H1 (cell line): ENCODE measurements at regions not wholly inside any gene's neighbourhood (a gene's known extent, or its start where the extent isn't known, plus 50 kb on each side); places are given as distances from the start of the nearest gene placed in this dataset.

Experiments
- CTCF ChIA-PET: fragments of 300-600 bp; sonication (Branson Sonifier 250); formaldehyde crosslinking; loops from one replicate; lab custom pipeline; 2021; ENCODE audit not compliant: partially characterized antibody; lab: Charles Lee
- POLR2A ChIA-PET: fragments of 300-600 bp; sonication (Branson Sonifier 250); formaldehyde crosslinking; loops from one replicate; lab custom pipeline; 2021; ENCODE audit warnings: inconsistent platforms; ENCODE audit not compliant: partially characterized antibody; lab: Charles Lee
- DNase-seq, 2 experiments: peaks; one replicate each; pipeline versions ENCODE4 v3.0.0 to v3.0.0-alpha.2; 2010 to 2022; ENCODE audit warnings: low spot score in 2 of 2, low read depth in 1 of 2, mixed read lengths in 1 of 2
- FAIRE-seq: peaks from 2 replicates; lab custom pipeline; 2011; peaks lifted over from hg19 to GRCh38; lab: Jason Lieb, UNC
- H2AFZ ChIP-seq: 2 replicates; pipeline ENCODE4 v1.8.1; 2012; ENCODE audit warnings: low read length, inconsistent platforms
- H2AK5ac ChIP-seq: 2 replicates; pipeline ENCODE4 v1.6.1; 2013; ENCODE audit warnings: low read depth, low read length
- H2BK120ac ChIP-seq: replicated peaks from 2 replicates; pipeline ENCODE3; 2013; ENCODE audit warnings: low read depth, low read length, inconsistent platforms
- H2BK12ac ChIP-seq: 2 replicates; pipeline ENCODE4 v1.6.1; 2013; ENCODE audit warnings: low read depth, low read length
- H2BK15ac ChIP-seq: 2 replicates; pipeline ENCODE4 v1.6.1; 2013; ENCODE audit warnings: low read length
- H2BK20ac ChIP-seq: 2 replicates; pipeline ENCODE4 v1.6.1; 2013; ENCODE audit warnings: low read length
- H2BK5ac ChIP-seq: 2 replicates; pipeline ENCODE4 v1.6.1; 2013; ENCODE audit warnings: low read depth, low read length
- H3K14ac ChIP-seq: 2 replicates; pipeline ENCODE4 v1.6.1; 2013; ENCODE audit warnings: inconsistent platforms; ENCODE audit not compliant: insufficient read length
- H3K18ac ChIP-seq: 2 replicates; pipeline ENCODE4 v1.6.1; 2013; ENCODE audit warnings: low read length; ENCODE audit errors: extremely low read depth
- H3K23ac ChIP-seq: 2 replicates; pipeline ENCODE4 v1.6.1; 2013; ENCODE audit warnings: inconsistent platforms; ENCODE audit not compliant: insufficient read length
- H3K23me2 ChIP-seq: 2 replicates; pipeline ENCODE4 v1.6.1; 2013; ENCODE audit warnings: low read depth, low read length
- H3K27ac ChIP-seq: 2 replicates; pipeline ENCODE4 v1.6.1; 2011; ENCODE audit warnings: low read depth, low read length, inconsistent platforms
- H3K27me3 ChIP-seq, 4 experiments: replicated peaks in 1 of 4; 1 replicate in 1 of 4; 2 replicates in 3 of 4; pipeline versions ENCODE4 v1.6.1 to v1.8.1; 2011 to 2013; ENCODE audit warnings: low read length in 3 of 4, mild to moderate bottlenecking in 3 of 4, inconsistent platforms in 2 of 4, mixed read lengths in 2 of 4, moderate library complexity in 1 of 4; ENCODE audit not compliant: control insufficient read depth in 3 of 4, insufficient read depth in 3 of 4; ENCODE audit errors: extremely low read depth in 1 of 4
- H3K36me3 ChIP-seq, 4 experiments: 2 replicates each; pipeline versions ENCODE4 v1.6.1 to v1.8.1; 2011 to 2013; ENCODE audit warnings: mild to moderate bottlenecking in 4 of 4, low read length in 3 of 4, moderate library complexity in 2 of 4, control low read depth in 1 of 4, inconsistent platforms in 1 of 4; ENCODE audit not compliant: insufficient read depth in 4 of 4, control insufficient read depth in 2 of 4
- H3K4ac ChIP-seq: replicated peaks from 2 replicates; pipeline ENCODE3; 2013; ENCODE audit warnings: low read length, low read depth, mixed read lengths, inconsistent platforms; ENCODE audit not compliant: insufficient read length
- H3K4me1 ChIP-seq, 4 experiments: replicated peaks in 1 of 4; 1 replicate in 1 of 4; 2 replicates in 3 of 4; pipeline versions ENCODE4 v1.6.1 to v1.8.1; 2011 to 2013; ENCODE audit warnings: low read length in 3 of 4, inconsistent platforms in 2 of 4, mixed read lengths in 1 of 4; ENCODE audit not compliant: insufficient read depth in 4 of 4, control insufficient read depth in 3 of 4
- H3K4me2 ChIP-seq, 2 experiments: 2 replicates each; pipeline versions ENCODE4 v1.6.1 to v1.8.1; 2011 to 2013; ENCODE audit warnings: low read depth in 2 of 2, low read length in 2 of 2, control low read depth in 1 of 2, inconsistent platforms in 1 of 2, mild to moderate bottlenecking in 1 of 2; ENCODE audit not compliant: insufficient read depth in 1 of 2
- H3K4me3 ChIP-seq, 4 experiments: fragments of 200-600, 300-600 bp in 1 of 4; sonication (generic), shearing (Covaris generic), sonication (Bioruptor Twin) in 1 of 4; 2 replicates each; pipeline versions ENCODE4 v1.5.1 to v1.8.1; 2011 to 2016; ENCODE audit warnings: low read length in 4 of 4, low read depth in 3 of 4, control low read depth in 2 of 4, inconsistent platforms in 2 of 4, mild to moderate bottlenecking in 2 of 4, mixed read lengths in 1 of 4, moderate library complexity in 1 of 4; ENCODE audit not compliant: insufficient read depth in 2 of 4; ENCODE audit errors: extremely low read depth in 1 of 4
- H3K56ac ChIP-seq: replicated peaks from 2 replicates; pipeline ENCODE3; 2013; ENCODE audit warnings: low read depth, mild to moderate bottlenecking, mixed read lengths, low read length, inconsistent platforms; ENCODE audit not compliant: insufficient read length
- H3K79me1 ChIP-seq: 2 replicates; pipeline ENCODE4 v1.6.1; 2013; ENCODE audit warnings: low read depth, low read length, control low read depth
- H3K79me2 ChIP-seq, 2 experiments: 2 replicates each; pipeline versions ENCODE4 v1.6.1 to v1.8.1; 2012 to 2013; ENCODE audit warnings: low read length in 2 of 2, mild to moderate bottlenecking in 2 of 2, inconsistent platforms in 1 of 2; ENCODE audit not compliant: insufficient read depth in 2 of 2, control insufficient read depth in 1 of 2
- H3K9ac ChIP-seq, 4 experiments: replicated peaks in 1 of 4; 1 replicate in 1 of 4; 2 replicates in 3 of 4; pipeline versions ENCODE4 v1.6.1 to v1.8.1; 2011 to 2013; ENCODE audit warnings: low read depth in 3 of 4, low read length in 3 of 4, control low read depth in 2 of 4, mild to moderate bottlenecking in 2 of 4, moderate library complexity in 2 of 4, inconsistent platforms in 1 of 4; ENCODE audit errors: extremely low read depth in 1 of 4
- H3K9me3 ChIP-seq, 2 experiments: 2 replicates each; pipeline versions ENCODE4 v1.6.1 to v1.8.1; 2012 to 2013; ENCODE audit warnings: mild to moderate bottlenecking in 2 of 2, moderate library complexity in 2 of 2, control low read depth in 1 of 2, inconsistent platforms in 1 of 2, low read depth in 1 of 2, low read length in 1 of 2, mixed read lengths in 1 of 2; ENCODE audit not compliant: insufficient read depth in 2 of 2
- H4K20me1 ChIP-seq, 2 experiments: replicated peaks in 1 of 2; 2 replicates each; pipeline versions ENCODE3 to v1.8.1; 2011 to 2013; ENCODE audit warnings: inconsistent platforms in 2 of 2, low read length in 2 of 2, mild to moderate bottlenecking in 1 of 2; ENCODE audit not compliant: insufficient read depth in 2 of 2, control insufficient read depth in 1 of 2
- H4K5ac ChIP-seq: 2 replicates; pipeline ENCODE4 v1.6.1; 2013; ENCODE audit warnings: low read length, low read depth, mixed read lengths, inconsistent platforms; ENCODE audit not compliant: insufficient read length
- H4K8ac ChIP-seq: 2 replicates; pipeline ENCODE4 v1.8.0; 2013; ENCODE audit warnings: mild to moderate bottlenecking, moderate library complexity, low read length, inconsistent platforms; ENCODE audit not compliant: insufficient read depth; ENCODE audit errors: extremely low read depth
- H4K91ac ChIP-seq: replicated peaks from 2 replicates; pipeline ENCODE3; 2013; ENCODE audit warnings: low read length, mixed read lengths, inconsistent platforms; ENCODE audit not compliant: insufficient read length
- ATF2 ChIP-seq: IDR thresholded peaks from 2 replicates; pipeline ENCODE4 v1.6.1; 2012; ENCODE audit warnings: low read length, inconsistent platforms
- CBX5 ChIP-seq: fragments of 300-800, 300-1000 bp; sonication (generic); IDR thresholded peaks from 2 replicates; pipeline ENCODE4 v1.7.1; 2016; ENCODE audit warnings: antibody characterized with exemption, low read length, low read depth
- EP300 ChIP-seq, 2 experiments: IDR thresholded peaks; 1 replicate in 1 of 2; 2 replicates in 1 of 2; pipeline ENCODE4 v1.6.1; 2011 to 2012; ENCODE audit warnings: low read depth in 2 of 2, low read length in 2 of 2, mild to moderate bottlenecking in 2 of 2, borderline replicate concordance in 1 of 2, inconsistent platforms in 1 of 2, moderate library complexity in 1 of 2
- FOSL1 ChIP-seq: IDR thresholded peaks from 2 replicates; pipeline ENCODE4 v1.6.1; 2011; ENCODE audit warnings: mild to moderate bottlenecking, low read depth, low read length, moderate library complexity; ENCODE audit not compliant: insufficient read depth
- GABPA ChIP-seq: IDR thresholded peaks from 2 replicates; pipeline ENCODE4 v1.6.1; 2011; ENCODE audit warnings: mild to moderate bottlenecking, low read length, moderate library complexity, borderline replicate concordance; ENCODE audit not compliant: insufficient read depth
- HDAC2 ChIP-seq, 2 experiments: fragments of 300-600 bp in 1 of 2; sonication (generic) in 1 of 2; IDR thresholded peaks; 2 replicates each; pipeline ENCODE4 v1.6.1; 2011 to 2012; ENCODE audit warnings: low read depth in 2 of 2, low read length in 2 of 2, mild to moderate bottlenecking in 2 of 2, moderate library complexity in 2 of 2, borderline replicate concordance in 1 of 2, inconsistent platforms in 1 of 2
- MAFK ChIP-seq: IDR thresholded peaks from 2 replicates; pipeline ENCODE4 v1.6.1; 2012; ENCODE audit warnings: low read depth, mild to moderate bottlenecking, improper control_type of control experiment, low read length
- NANOG ChIP-seq: IDR thresholded peaks from 2 replicates; pipeline ENCODE4 v1.6.1; 2011; ENCODE audit warnings: low read length, low read depth, mild to moderate bottlenecking, inconsistent platforms; ENCODE audit not compliant: insufficient read depth, poor library complexity, severe bottlenecking
- POU5F1 ChIP-seq: IDR thresholded peaks from 2 replicates; pipeline ENCODE4 v1.6.1; 2011; ENCODE audit warnings: low read depth, mild to moderate bottlenecking, low read length, moderate library complexity
- RBBP5 ChIP-seq: IDR thresholded peaks from 2 replicates; pipeline ENCODE4 v1.7.1; 2012; ENCODE audit warnings: low read depth, mild to moderate bottlenecking, inconsistent platforms, low read length, moderate library complexity, borderline replicate concordance
- SAP30 ChIP-seq: fragments of 300-600 bp; sonication (generic); IDR thresholded peaks from 2 replicates; pipeline ENCODE4 v1.7.1; 2012; ENCODE audit warnings: low read length, moderate library complexity, mild to moderate bottlenecking, inconsistent platforms; ENCODE audit not compliant: insufficient read depth, insufficient replicate concordance
- TAF1 ChIP-seq: IDR thresholded peaks from 2 replicates; pipeline ENCODE4 v1.6.1; 2011; ENCODE audit warnings: mild to moderate bottlenecking, low read depth, low read length
- WGBS, 2 experiments: shearing (Covaris generic) in 1 of 2; methylation state at CpG; one replicate each; pipeline versions ENCODE4 v1.1.6 to v1.1.7; 2013 to 2015; ENCODE audit warnings: low lambda C conversion rate in 2 of 2, mixed read lengths in 2 of 2, inconsistent platforms in 1 of 2, low coverage in 1 of 2, missing lambda C conversion rate in 1 of 2; ENCODE audit not compliant: insufficient replicate concordance in 2 of 2, insufficient coverage in 1 of 2, insufficient read length in 1 of 2; ENCODE audit errors: extremely low coverage in 1 of 2, missing lambda C conversion rate in 1 of 2; 5-methylcytosine and 5-hydroxymethylcytosine counted together

- no peak overlapping the region for H4K8ac ChIP-seq
- no peaks in the 10 kb centered on the region for H4K20me1 ChIP-seq
- H2BK15ac ChIP-seq: no peak overlapping the region
- no peaks in the 10 kb centered on the region for H3K79me1 ChIP-seq
- ChIA-PET POLR2A (no interaction called here), CTCF (no interaction called here)
- no peak overlapping the region for H3K27ac ChIP-seq
- H3K9ac ChIP-seq: no peak overlapping the region
- H2BK20ac ChIP-seq: no peak overlapping the region
- no peaks in the 10 kb centered on the region for H3K79me2 ChIP-seq
- 91% methylated on average over 4 of the region's 4 CpGs; no CpG with 5 or more reads in 1 of the 2 experiments for WGBS, 2 experiments
- no peak overlapping the region for H2BK12ac ChIP-seq
- H3K23me2 ChIP-seq: no peaks in the 10 kb centered on the region
- no peak overlapping the region for H3K23ac ChIP-seq
- H4K5ac ChIP-seq: no peak overlapping the region
- H3K4me1 ChIP-seq: no peaks in the 10 kb centered on the region
- no peak overlapping the region for H3K4me2 ChIP-seq
- H2BK5ac ChIP-seq: no peak overlapping the region
- no peak overlapping the region for H3K14ac ChIP-seq
- no peak overlapping the region for H2BK120ac ChIP-seq
- H3K27me3 ChIP-seq: no peaks in the 10 kb centered on the region
- no peaks in the 10 kb centered on the region for H3K36me3 ChIP-seq
- H4K91ac ChIP-seq: no peak overlapping the region
- no peak overlapping the region for H2AFZ ChIP-seq
- DNase-seq (no peak), FAIRE-seq (no peak)
- peaks cover 2 to 12% of the 10 kb centered on the region in 2 experiments; a peak in 2 of 4 replicates for H3K9me3 ChIP-seq
- no peak overlapping the region for H3K4ac ChIP-seq
- no peak overlapping the region for H3K4me3 ChIP-seq
- H3K18ac ChIP-seq: no peak overlapping the region
- H3K56ac ChIP-seq: no peak overlapping the region
- no peak overlapping the region for H2AK5ac ChIP-seq
- TF ChIP-seq HDAC2 (IDR thresholded peaks at IDR 0.05; ENCODE audit: borderline replicate concordance in 1 of 2, low read depth in 2 of 2, low read length in 2 of 2): no peak
- TF ChIP-seq GABPA: no peak
- TF ChIP-seq NANOG: no peak
- no peak for TF ChIP-seq EP300 (IDR thresholded peaks at IDR 0.05; ENCODE audit: borderline replicate concordance in 1 of 2, low read depth in 2 of 2, low read length in 2 of 2)
- no peak for TF ChIP-seq MAFK
- no peak for TF ChIP-seq POU5F1
- no peak for TF ChIP-seq CBX5
- no peak for TF ChIP-seq RBBP5
- no peak for TF ChIP-seq SAP30
- TF ChIP-seq TAF1: no peak
- no peak for TF ChIP-seq FOSL1
- no peak for TF ChIP-seq ATF2
Observed at GRCh38 chr21:16059981-16060380, 330.2 kb downstream of the USP25 start.
